SK-N-SH treated with all-trans-retinoic acid at 6 μM for 48 hours (cell line): ENCODE measurements at regions not wholly inside any gene's neighbourhood (a gene's known extent, or its start where the extent isn't known, plus 50 kb on each side); places are given as distances from the start of the nearest gene placed in this dataset.

Experiments
- ATAC-seq: fragments of 200-7000 bp; cut with Tn5 transposase; 3 replicates; pipeline ENCODE4 v1.9.1; 2020; ENCODE audit warnings: mild to moderate bottlenecking, moderate library complexity
- ARNTL ChIP-seq: fragments of 450-650 bp; formaldehyde crosslinking; IDR thresholded peaks from 2 replicates; pipeline ENCODE4 v1.5.0; 2020; ENCODE audit warnings: low read depth, mild to moderate bottlenecking, moderate library complexity, borderline replicate concordance
- CSDC2 ChIP-seq: fragments of 250-450 bp; sonication (Bioruptor Pico); IDR thresholded peaks from 2 replicates; pipeline ENCODE4 v1.5.0; 2020; ENCODE audit warnings: mild to moderate bottlenecking, moderate library complexity
- GLIS3 ChIP-seq: fragments of 250-450 bp; sonication (Bioruptor Pico); IDR thresholded peaks from 2 replicates; pipeline ENCODE4 v1.5.0; 2020; ENCODE audit warnings: mild to moderate bottlenecking, moderate library complexity
- OSR1 ChIP-seq: fragments of 250-450 bp; sonication (Bioruptor Pico); IDR thresholded peaks from 2 replicates; pipeline ENCODE4 v1.8.0; 2022; ENCODE audit warnings: moderate library complexity, mild to moderate bottlenecking, inconsistent platforms
- PPARA ChIP-seq: fragments of 250-450 bp; sonication (Bioruptor Pico); IDR thresholded peaks from 2 replicates; pipeline ENCODE4 v1.5.0; 2020; ENCODE audit warnings: mild to moderate bottlenecking, borderline replicate concordance
- RARB ChIP-seq: fragments of 250-450 bp; sonication (Bioruptor Pico); IDR thresholded peaks from 2 replicates; pipeline ENCODE4 v1.8.0; 2021; ENCODE audit warnings: mild to moderate bottlenecking, moderate library complexity
- SNAI2 ChIP-seq: fragments of 250-450 bp; sonication (Bioruptor Pico); IDR thresholded peaks from 2 replicates; pipeline ENCODE4 v1.5.0; 2020; ENCODE audit warnings: mild to moderate bottlenecking, moderate library complexity
- TCF4 ChIP-seq: fragments of 250-450 bp; sonication (Bioruptor Pico); IDR thresholded peaks from 2 replicates; pipeline ENCODE4 v1.8.0; 2021; ENCODE audit warnings: mild to moderate bottlenecking, moderate library complexity, borderline replicate concordance
- TOX ChIP-seq: fragments of 250-450 bp; sonication (Bioruptor Pico); IDR thresholded peaks from 2 replicates; pipeline ENCODE4 v1.8.0; 2021; ENCODE audit warnings: mild to moderate bottlenecking, moderate library complexity, borderline replicate concordance
- ZFP3 ChIP-seq: fragments of 250-450 bp; sonication (Bioruptor Pico); IDR thresholded peaks from 2 replicates; pipeline ENCODE4 v1.5.0; 2020; ENCODE audit warnings: mild to moderate bottlenecking, moderate library complexity
- ZFP30 ChIP-seq: fragments of 450-650 bp; formaldehyde crosslinking; IDR thresholded peaks from 2 replicates; pipeline ENCODE4 v1.5.0; 2022; ENCODE audit warnings: mild to moderate bottlenecking, moderate library complexity
- ZNF565 ChIP-seq: fragments of 450-650 bp; formaldehyde crosslinking; conservative IDR thresholded peaks from 2 replicates; pipeline ENCODE4 v1.5.0; 2020; ENCODE audit warnings: low read depth, mild to moderate bottlenecking, moderate library complexity
- ZNF70 ChIP-seq: fragments of 450-650 bp; formaldehyde crosslinking; IDR thresholded peaks from 2 replicates; pipeline ENCODE4 v1.5.0; 2020; ENCODE audit warnings: mild to moderate bottlenecking, moderate library complexity
- ZNF8 ChIP-seq: fragments of 450-650 bp; formaldehyde crosslinking; IDR thresholded peaks from 2 replicates; pipeline ENCODE4 v1.5.0; 2020; ENCODE audit warnings: mild to moderate bottlenecking, moderate library complexity
- TF ChIP-seq, protein P1 (sequence below): fragments of 250-450 bp; sonication (Bioruptor Pico); IDR thresholded peaks from 2 replicates; pipeline ENCODE4 v1.8.0; 2020; ENCODE audit warnings: mild to moderate bottlenecking, moderate library complexity, borderline replicate concordance
- TF ChIP-seq, protein P2 (sequence below): fragments of 250-450 bp; sonication (Bioruptor Pico); IDR thresholded peaks from 2 replicates; pipeline ENCODE4 v1.5.1; 2021; ENCODE audit warnings: mild to moderate bottlenecking, moderate library complexity
- TF ChIP-seq, protein P3 (sequence below): fragments of 250-450 bp; sonication (Bioruptor Pico); IDR thresholded peaks from 2 replicates; pipeline ENCODE4 v1.5.0; 2020; ENCODE audit warnings: mild to moderate bottlenecking, moderate library complexity
- TF ChIP-seq, protein P4 (sequence below): fragments of 250-450 bp; sonication (Bioruptor Pico); IDR thresholded peaks from 2 replicates; pipeline ENCODE4 v1.5.1; 2020; ENCODE audit warnings: low read depth, mild to moderate bottlenecking, moderate library complexity

DNA sequence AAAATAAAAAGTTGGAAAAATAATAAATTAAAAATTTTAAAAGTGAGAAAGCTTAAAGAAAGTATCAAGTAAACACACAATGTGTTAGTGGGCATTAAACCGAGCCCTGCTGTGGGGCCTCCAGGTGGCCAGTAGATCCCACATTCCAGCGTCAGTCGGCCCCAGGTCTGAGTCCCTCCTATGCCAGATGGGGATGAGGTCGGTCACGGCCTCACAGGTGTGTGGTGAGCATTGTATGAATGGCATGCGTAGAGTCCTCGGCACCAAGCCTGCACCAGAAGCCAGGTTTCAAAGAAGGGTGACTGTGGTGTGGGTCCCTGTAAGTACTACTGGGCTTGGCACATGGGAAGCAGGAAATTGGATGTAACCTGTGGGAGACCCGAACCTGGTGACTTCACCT is 75.6 kb upstream of the MSX1 start (continued):
- TF ChIP-seq, protein P1, sequence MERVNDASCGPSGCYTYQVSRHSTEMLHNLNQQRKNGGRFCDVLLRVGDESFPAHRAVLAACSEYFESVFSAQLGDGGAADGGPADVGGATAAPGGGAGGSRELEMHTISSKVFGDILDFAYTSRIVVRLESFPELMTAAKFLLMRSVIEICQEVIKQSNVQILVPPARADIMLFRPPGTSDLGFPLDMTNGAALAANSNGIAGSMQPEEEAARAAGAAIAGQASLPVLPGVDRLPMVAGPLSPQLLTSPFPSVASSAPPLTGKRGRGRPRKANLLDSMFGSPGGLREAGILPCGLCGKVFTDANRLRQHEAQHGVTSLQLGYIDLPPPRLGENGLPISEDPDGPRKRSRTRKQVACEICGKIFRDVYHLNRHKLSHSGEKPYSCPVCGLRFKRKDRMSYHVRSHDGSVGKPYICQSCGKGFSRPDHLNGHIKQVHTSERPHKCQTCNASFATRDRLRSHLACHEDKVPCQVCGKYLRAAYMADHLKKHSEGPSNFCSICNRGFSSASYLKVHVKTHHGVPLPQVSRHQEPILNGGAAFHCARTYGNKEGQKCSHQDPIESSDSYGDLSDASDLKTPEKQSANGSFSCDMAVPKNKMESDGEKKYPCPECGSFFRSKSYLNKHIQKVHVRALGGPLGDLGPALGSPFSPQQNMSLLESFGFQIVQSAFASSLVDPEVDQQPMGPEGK = no peak
- TF ChIP-seq OSR1 (CRISPR knock-in tag) (no peak), ZFP3 (CRISPR knock-in tag) (no peak), RARB (CRISPR knock-in tag) (no peak), TCF4 (CRISPR knock-in tag) (no peak), TOX (CRISPR knock-in tag) (no peak)
- TF ChIP-seq, protein P2, sequence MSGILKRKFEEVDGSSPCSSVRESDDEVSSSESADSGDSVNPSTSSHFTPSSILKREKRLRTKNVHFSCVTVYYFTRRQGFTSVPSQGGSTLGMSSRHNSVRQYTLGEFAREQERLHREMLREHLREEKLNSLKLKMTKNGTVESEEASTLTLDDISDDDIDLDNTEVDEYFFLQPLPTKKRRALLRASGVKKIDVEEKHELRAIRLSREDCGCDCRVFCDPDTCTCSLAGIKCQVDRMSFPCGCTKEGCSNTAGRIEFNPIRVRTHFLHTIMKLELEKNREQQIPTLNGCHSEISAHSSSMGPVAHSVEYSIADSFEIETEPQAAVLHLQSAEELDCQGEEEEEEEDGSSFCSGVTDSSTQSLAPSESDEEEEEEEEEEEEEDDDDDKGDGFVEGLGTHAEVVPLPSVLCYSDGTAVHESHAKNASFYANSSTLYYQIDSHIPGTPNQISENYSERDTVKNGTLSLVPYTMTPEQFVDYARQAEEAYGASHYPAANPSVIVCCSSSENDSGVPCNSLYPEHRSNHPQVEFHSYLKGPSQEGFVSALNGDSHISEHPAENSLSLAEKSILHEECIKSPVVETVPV (CRISPR knock-in tag) = no peak
- TF ChIP-seq, protein P3, sequence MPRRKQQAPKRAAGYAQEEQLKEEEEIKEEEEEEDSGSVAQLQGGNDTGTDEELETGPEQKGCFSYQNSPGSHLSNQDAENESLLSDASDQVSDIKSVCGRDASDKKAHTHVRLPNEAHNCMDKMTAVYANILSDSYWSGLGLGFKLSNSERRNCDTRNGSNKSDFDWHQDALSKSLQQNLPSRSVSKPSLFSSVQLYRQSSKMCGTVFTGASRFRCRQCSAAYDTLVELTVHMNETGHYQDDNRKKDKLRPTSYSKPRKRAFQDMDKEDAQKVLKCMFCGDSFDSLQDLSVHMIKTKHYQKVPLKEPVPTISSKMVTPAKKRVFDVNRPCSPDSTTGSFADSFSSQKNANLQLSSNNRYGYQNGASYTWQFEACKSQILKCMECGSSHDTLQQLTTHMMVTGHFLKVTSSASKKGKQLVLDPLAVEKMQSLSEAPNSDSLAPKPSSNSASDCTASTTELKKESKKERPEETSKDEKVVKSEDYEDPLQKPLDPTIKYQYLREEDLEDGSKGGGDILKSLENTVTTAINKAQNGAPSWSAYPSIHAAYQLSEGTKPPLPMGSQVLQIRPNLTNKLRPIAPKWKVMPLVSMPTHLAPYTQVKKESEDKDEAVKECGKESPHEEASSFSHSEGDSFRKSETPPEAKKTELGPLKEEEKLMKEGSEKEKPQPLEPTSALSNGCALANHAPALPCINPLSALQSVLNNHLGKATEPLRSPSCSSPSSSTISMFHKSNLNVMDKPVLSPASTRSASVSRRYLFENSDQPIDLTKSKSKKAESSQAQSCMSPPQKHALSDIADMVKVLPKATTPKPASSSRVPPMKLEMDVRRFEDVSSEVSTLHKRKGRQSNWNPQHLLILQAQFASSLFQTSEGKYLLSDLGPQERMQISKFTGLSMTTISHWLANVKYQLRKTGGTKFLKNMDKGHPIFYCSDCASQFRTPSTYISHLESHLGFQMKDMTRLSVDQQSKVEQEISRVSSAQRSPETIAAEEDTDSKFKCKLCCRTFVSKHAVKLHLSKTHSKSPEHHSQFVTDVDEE (CRISPR knock-in tag) = no peak

DNA sequence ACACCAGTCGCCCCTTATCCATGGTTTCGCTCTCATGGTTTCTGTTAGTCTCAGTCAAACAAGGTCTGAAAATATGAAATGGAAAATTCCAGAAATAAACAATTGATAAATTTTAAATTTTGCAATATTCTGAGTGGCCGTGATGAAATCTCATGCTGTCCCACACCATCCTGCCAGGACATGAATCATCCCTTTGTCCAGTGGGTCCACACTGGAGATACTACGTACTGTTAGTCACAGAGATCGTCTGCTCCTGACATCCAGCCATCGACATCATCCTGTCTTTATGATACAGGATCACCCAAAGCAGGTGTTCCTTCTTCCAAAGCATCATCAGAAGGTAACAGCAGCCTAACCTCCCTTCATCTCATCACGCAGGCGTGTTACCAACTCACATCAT is 76.5 kb upstream of the MSX1 start:
- TF ChIP-seq, protein P4, sequence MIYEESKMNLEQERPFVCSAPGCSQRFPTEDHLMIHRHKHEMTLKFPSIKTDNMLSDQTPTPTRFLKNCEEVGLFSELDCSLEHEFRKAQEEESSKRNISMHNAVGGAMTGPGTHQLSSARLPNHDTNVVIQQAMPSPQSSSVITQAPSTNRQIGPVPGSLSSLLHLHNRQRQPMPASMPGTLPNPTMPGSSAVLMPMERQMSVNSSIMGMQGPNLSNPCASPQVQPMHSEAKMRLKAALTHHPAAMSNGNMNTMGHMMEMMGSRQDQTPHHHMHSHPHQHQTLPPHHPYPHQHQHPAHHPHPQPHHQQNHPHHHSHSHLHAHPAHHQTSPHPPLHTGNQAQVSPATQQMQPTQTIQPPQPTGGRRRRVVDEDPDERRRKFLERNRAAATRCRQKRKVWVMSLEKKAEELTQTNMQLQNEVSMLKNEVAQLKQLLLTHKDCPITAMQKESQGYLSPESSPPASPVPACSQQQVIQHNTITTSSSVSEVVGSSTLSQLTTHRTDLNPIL (CRISPR knock-in tag) = no peak
- TF ChIP-seq ZNF70 = no peak
- TF ChIP-seq, protein P3 (CRISPR knock-in tag) = no peak
- TF ChIP-seq ZNF565 (CRISPR knock-in tag) = no peak
- no peak for TF ChIP-seq ZFP30 (CRISPR knock-in tag)
- no peak for TF ChIP-seq SNAI2 (CRISPR knock-in tag)
- TF ChIP-seq, protein P2 (CRISPR knock-in tag) = no peak
- no peak for TF ChIP-seq PPARA
- TF ChIP-seq GLIS3 = no peak
- no peak for TF ChIP-seq TCF4 (CRISPR knock-in tag)
- TF ChIP-seq OSR1 (CRISPR knock-in tag) = no peak
- TF ChIP-seq ZNF8 (CRISPR knock-in tag) = no peak
- no peak for TF ChIP-seq CSDC2 (CRISPR knock-in tag)
- TF ChIP-seq ZFP3 (CRISPR knock-in tag) = no peak
- TF ChIP-seq ARNTL (CRISPR knock-in tag) = no peak
- no peak for ATAC-seq
